Hepatocyte (in vitro differentiated cells): ENCODE measurements at regions not wholly inside any gene's neighbourhood (a gene's known extent, or its start where the extent isn't known, plus 50 kb on each side); places are given as distances from the start of the nearest gene placed in this dataset.

Experiments used
- DNase-seq: peaks from one replicate; pipeline ENCODE4 v3.0.0-alpha.2; 2016; ENCODE audit warnings: low spot score
- H2AFZ ChIP-seq: fragments of 200-600 bp; sonication (generic); 2 replicates; pipeline ENCODE4 v1.6.0; 2016; ENCODE audit warnings: antibody characterized with exemption, mild to moderate bottlenecking
- H3K27ac ChIP-seq: fragments of 200-600 bp; sonication (generic); 2 replicates; pipeline ENCODE4 v1.5.1; 2016; ENCODE audit warnings: mild to moderate bottlenecking
- H3K27me3 ChIP-seq: fragments of 200-600 bp; sonication (generic); 2 replicates; pipeline ENCODE4 v1.6.1; 2016
- H3K36me3 ChIP-seq: fragments of 200-600 bp; sonication (generic); replicated peaks from 2 replicates; pipeline ENCODE4 v1.5.1; 2016; ENCODE audit warnings: low read depth; ENCODE audit not compliant: insufficient read depth
- H3K4me1 ChIP-seq: fragments of 200-600 bp; sonication (generic); 2 replicates; pipeline ENCODE4 v1.5.1; 2016; ENCODE audit warnings: mild to moderate bottlenecking, moderate library complexity; ENCODE audit not compliant: insufficient read depth
- H3K4me2 ChIP-seq: fragments of 200-600 bp; sonication (generic); 2 replicates; pipeline ENCODE4 v1.6.0; 2016
- H3K4me3 ChIP-seq: fragments of 200-600 bp; sonication (generic); 2 replicates; pipeline ENCODE4 v1.5.1; 2016; ENCODE audit warnings: mild to moderate bottlenecking
- H3K79me2 ChIP-seq: fragments of 200-600 bp; sonication (generic); 2 replicates; pipeline ENCODE4 v1.6.0; 2017; ENCODE audit warnings: mild to moderate bottlenecking
- H3K9me2 ChIP-seq: fragments of 200-600 bp; sonication (generic); replicated peaks from 2 replicates; pipeline ENCODE4 v1.6.0; 2017; ENCODE audit warnings: mild to moderate bottlenecking; ENCODE audit not compliant: insufficient read depth
- H3K9me3 ChIP-seq: fragments of 200-600 bp; sonication (generic); 2 replicates; pipeline ENCODE4 v1.5.1; 2016; ENCODE audit warnings: low read depth, mild to moderate bottlenecking
- H4K20me1 ChIP-seq: fragments of 200-600 bp; sonication (generic); 2 replicates; pipeline ENCODE4 v1.6.0; 2016; ENCODE audit warnings: mild to moderate bottlenecking; ENCODE audit not compliant: insufficient read depth, poor library complexity, severe bottlenecking
- CTCF ChIP-seq: fragments of 200-600 bp; sonication (generic); IDR thresholded peaks from 2 replicates; pipeline ENCODE4 v1.5.1; 2016; ENCODE audit warnings: antibody characterized with exemption, mild to moderate bottlenecking; ENCODE audit not compliant: poor library complexity
- EZH2 ChIP-seq: fragments of 200-600 bp; sonication (generic); IDR thresholded peaks from 2 replicates; pipeline ENCODE4 v1.6.1; 2016; ENCODE audit warnings: antibody characterized with exemption, mild to moderate bottlenecking, borderline replicate concordance
- EZH2phosphoT487 ChIP-seq: fragments of 200-600 bp; sonication (generic); IDR thresholded peaks from one replicate; pipeline ENCODE4 v1.6.1; 2018; ENCODE audit warnings: antibody characterized with exemption, mild to moderate bottlenecking, low read depth, moderate library complexity; ENCODE audit not compliant: unreplicated experiment, severe bottlenecking
- WGBS: methylation state at CpG from one replicate; pipeline ENCODE4 v1.1.6; 2016; ENCODE audit warnings: low lambda C conversion rate; ENCODE audit errors: missing lambda C conversion rate; 5-methylcytosine and 5-hydroxymethylcytosine counted together

GRCh38 chr15:96273317-96274086, 57.0 kb upstream of the NR2F2 start:
- Histone ChIP-seq H3K4me3 (no peak overlapping the region), H2AFZ (no peak overlapping the region), H4K20me1 (no peaks in the 10 kb centered on the region), H3K4me1 (no peaks in the 10 kb centered on the region), H3K9me2 (no peaks in the 10 kb centered on the region), H3K36me3 (no peaks in the 10 kb centered on the region), H3K9me3 (no peaks in the 10 kb centered on the region), H3K27ac (no peak overlapping the region), H3K4me2 (no peak overlapping the region), H3K79me2 (no peaks in the 10 kb centered on the region), H3K27me3 (no peaks in the 10 kb centered on the region)
- peak; percentile 51 for DNase-seq
- 75% methylated on average over 15 of the region's 15 CpGs for WGBS
- no peak for TF ChIP-seq EZH2phosphoT487
- TF ChIP-seq CTCF: no peak
- no peak for TF ChIP-seq EZH2

- Histone ChIP-seq H3K9me3 (no peaks in the 10 kb centered on the region), H3K27ac (no peak overlapping the region), H2AFZ (no peak overlapping the region), H3K4me2 (no peak overlapping the region), H4K20me1 (no peaks in the 10 kb centered on the region), H3K27me3 (no peaks in the 10 kb centered on the region), H3K9me2 (no peaks in the 10 kb centered on the region), H3K79me2 (no peaks in the 10 kb centered on the region), H3K4me1 (no peaks in the 10 kb centered on the region), H3K4me3 (no peak overlapping the region), H3K36me3 (no peaks in the 10 kb centered on the region)
- TF ChIP-seq EZH2 (no peak), CTCF (no peak), EZH2phosphoT487 (no peak)
- DNase-seq: no peak
- WGBS: 71% methylated on average over 7 of the region's 7 CpGs
Observed at GRCh38 chr15:96274087-96274440, 56.4 kb upstream of the NR2F2 start.

GRCh38 chr15:96274698-96275097, 55.8 kb upstream of the NR2F2 start:
- no peak overlapping the region for H3K4me3 ChIP-seq
- no peak overlapping the region for H3K27ac ChIP-seq
- no peaks in the 10 kb centered on the region for H4K20me1 ChIP-seq
- no peaks in the 10 kb centered on the region for H3K79me2 ChIP-seq
- no peaks in the 10 kb centered on the region for H3K9me2 ChIP-seq
- no peaks in the 10 kb centered on the region for H3K27me3 ChIP-seq
- WGBS: 60% methylated on average over 2 of the region's 2 CpGs
- TF ChIP-seq CTCF (no peak), EZH2 (no peak), EZH2phosphoT487 (no peak)
- H3K9me3 ChIP-seq: no peaks in the 10 kb centered on the region
- H3K4me1 ChIP-seq: no peaks in the 10 kb centered on the region
- no peak overlapping the region for H3K4me2 ChIP-seq
- H3K36me3 ChIP-seq: no peaks in the 10 kb centered on the region
- H2AFZ ChIP-seq: no peak overlapping the region
- no peak for DNase-seq
